Thymus (tissue), 11 donors: ENCODE measurements at regions not wholly inside any gene's neighbourhood (a gene's known extent, or its start where the extent isn't known, plus 50 kb on each side); places are given as distances from the start of the nearest gene placed in this dataset.
"Not testable (repeated sequence)": the region's sequence is repeated elsewhere in the genome, so short reads cannot be mapped to it uniquely, and the experiment has no call there.

Source experiments
- DNase-seq, 9 donors: peaks; one replicate each; pipeline ENCODE4 v3.0.0-alpha.2; 2013; ENCODE audit warnings: low spot score in 9 of 9, low read depth in 6 of 9, missing footprints in 1 of 9
- H3K27ac ChIP-seq, 2 donors: one replicate each; pipeline ENCODE4 v1.5.1; 2013; ENCODE audit warnings: control low read depth in 1 of 2, low read depth in 1 of 2, low read length in 1 of 2, mild to moderate bottlenecking in 1 of 2, moderate library complexity in 1 of 2
- H3K27me3 ChIP-seq, 2 donors: one replicate each; pipeline ENCODE4 v1.5.1; 2013; ENCODE audit warnings: low read length in 1 of 2; ENCODE audit not compliant: control insufficient read depth in 2 of 2, insufficient read depth in 1 of 2
- H3K36me3 ChIP-seq, 2 donors: one replicate each; pipeline ENCODE4 v1.5.1; 2013; ENCODE audit warnings: low read length in 1 of 2, mild to moderate bottlenecking in 1 of 2, moderate library complexity in 1 of 2; ENCODE audit not compliant: control insufficient read depth in 2 of 2, insufficient read depth in 2 of 2
- H3K4me1 ChIP-seq, 2 donors: one replicate each; pipeline ENCODE4 v1.5.1; 2013; ENCODE audit warnings: low read length in 2 of 2; ENCODE audit not compliant: control insufficient read depth in 2 of 2, insufficient read depth in 2 of 2
- H3K4me3 ChIP-seq, 2 donors: one replicate each; pipeline ENCODE4 v1.5.1; 2013; ENCODE audit warnings: low read length in 2 of 2, control low read depth in 1 of 2, mild to moderate bottlenecking in 1 of 2
- H3K9me3 ChIP-seq, 2 donors: one replicate each; pipeline ENCODE4 v1.5.1; 2013; ENCODE audit warnings: low read length in 1 of 2, mild to moderate bottlenecking in 1 of 2; ENCODE audit not compliant: control insufficient read depth in 2 of 2, insufficient read depth in 1 of 2
- WGBS: extraction: QIAGEN DNeasy Blood & Tissue Kit; methylation state at CpG from one replicate; pipeline ENCODE4 v1.1.7; 2013; 5-methylcytosine and 5-hydroxymethylcytosine counted together
- donor health status: healthy.

- Histone ChIP-seq H3K4me3 (no peak overlapping the region), H3K36me3 (no peaks in the 10 kb centered on the region), H3K9me3 (no peaks in the 10 kb centered on the region), H3K27ac (no peak overlapping the region), H3K27me3 (no peaks in the 10 kb centered on the region), H3K4me1 (no peaks in the 10 kb centered on the region)
- no peak for DNase-seq
- 96% methylated on average over 3 of the region's 3 CpGs for WGBS
These were observed 144.7 kb downstream of the COPS8 start for GRCh38 chr2:237230355-237230754.

DNA sequence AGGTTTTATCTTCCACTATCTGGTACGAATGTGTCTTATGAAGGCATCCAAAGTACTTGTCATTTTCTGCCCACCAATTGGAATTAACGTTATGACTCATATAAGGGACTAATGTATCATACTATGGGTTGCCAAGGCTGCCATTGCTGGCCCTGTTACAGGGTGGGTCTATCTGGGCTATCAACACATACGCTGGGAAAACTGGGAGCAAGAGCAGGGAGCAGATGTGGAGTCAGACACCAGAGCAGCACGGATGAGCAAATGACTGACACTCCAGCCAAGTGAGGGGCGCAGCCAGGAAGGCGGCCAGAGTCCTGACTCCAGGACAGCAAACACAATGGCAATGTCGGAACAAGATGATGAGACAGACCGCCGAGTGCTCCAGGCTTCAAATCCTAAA is 145.9 kb downstream of the COPS8 start:
- DNase-seq, result no peak
- Histone ChIP-seq H3K36me3 (no peaks in the 10 kb centered on the region), H3K9me3 (no peaks in the 10 kb centered on the region), H3K27me3 (no peaks in the 10 kb centered on the region), H3K4me1 (no peaks in the 10 kb centered on the region), H3K27ac (no peak overlapping the region), H3K4me3 (no peak overlapping the region)
- WGBS, result 93% methylated on average over 9 of the region's 9 CpGs

- Histone ChIP-seq H3K9me3 (no peaks in the 10 kb centered on the region), H3K4me3 (no peak overlapping the region), H3K4me1 (no peaks in the 10 kb centered on the region), H3K27ac (no peak overlapping the region), H3K27me3 (no peaks in the 10 kb centered on the region), H3K36me3 (no peaks in the 10 kb centered on the region)
- DNase-seq, result no peak
These were observed 146.5 kb downstream of the COPS8 start for GRCh38 chr2:237232166-237232565.

DNA sequence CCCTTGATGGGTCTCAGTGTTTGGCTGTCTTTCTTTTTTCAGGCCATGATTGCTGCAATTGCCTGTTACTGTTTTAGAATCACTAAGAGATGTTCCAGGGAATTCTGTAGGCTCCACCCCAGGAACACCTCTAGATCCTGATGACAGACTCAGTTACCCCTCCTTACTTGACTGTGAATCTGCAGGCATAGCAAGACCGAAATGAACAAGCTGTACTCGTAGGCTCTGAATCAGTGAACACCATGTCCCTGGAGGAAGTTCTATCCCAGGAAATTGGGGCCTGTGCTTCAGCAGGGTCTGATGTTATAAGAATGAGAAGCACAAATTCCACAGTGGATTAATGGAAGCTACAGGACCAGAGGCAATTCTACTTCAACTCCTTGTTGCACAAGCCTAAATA is 148.6 kb downstream of the COPS8 start:
- 94% methylated on average over 2 of the region's 2 CpGs for WGBS
- no peak for DNase-seq
- Histone ChIP-seq H3K9me3 (no peaks in the 10 kb centered on the region), H3K36me3 (no peaks in the 10 kb centered on the region), H3K4me3 (no peak overlapping the region), H3K4me1 (no peaks in the 10 kb centered on the region), H3K27ac (no peak overlapping the region), H3K27me3 (no peaks in the 10 kb centered on the region)

GRCh38 chr2:237235383-237236095 is 149.8 kb downstream of the COPS8 start:
- Histone ChIP-seq H3K4me3 (no peak overlapping the region), H3K27ac (no peak overlapping the region), H3K9me3 (no peaks in the 10 kb centered on the region), H3K27me3 (no peaks in the 10 kb centered on the region), H3K36me3 (no peaks in the 10 kb centered on the region), H3K4me1 (no peaks in the 10 kb centered on the region)
- no peak for DNase-seq
- WGBS, result 95% methylated on average over 6 of the region's 6 CpGs

DNA sequence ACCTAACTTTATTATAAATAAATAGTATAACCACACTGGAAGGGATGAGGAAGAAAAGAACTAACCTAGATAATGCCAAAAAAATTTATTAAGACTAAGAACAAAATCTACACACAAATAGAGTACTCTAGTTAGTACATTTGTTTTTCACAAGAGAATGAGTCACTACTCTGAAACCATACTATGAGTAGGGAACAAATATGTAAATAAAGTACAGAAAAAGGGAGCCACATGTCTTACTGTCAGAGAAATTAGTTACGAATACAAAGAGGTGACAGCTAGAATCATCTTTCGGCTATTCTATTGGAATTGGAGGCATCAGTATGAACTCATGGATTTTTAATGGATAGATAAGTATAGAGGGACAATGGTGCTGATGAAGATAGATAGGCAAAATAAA is 150.5 kb downstream of the COPS8 start:
- Histone ChIP-seq H3K9me3 (no peaks in the 10 kb centered on the region), H3K4me1 (no peaks in the 10 kb centered on the region), H3K4me3 (no peak overlapping the region), H3K27ac (no peak overlapping the region), H3K36me3 (no peaks in the 10 kb centered on the region), H3K27me3 (no peaks in the 10 kb centered on the region)
- 97% methylated on average over 2 of the region's 2 CpGs for WGBS
- no peak for DNase-seq

DNA sequence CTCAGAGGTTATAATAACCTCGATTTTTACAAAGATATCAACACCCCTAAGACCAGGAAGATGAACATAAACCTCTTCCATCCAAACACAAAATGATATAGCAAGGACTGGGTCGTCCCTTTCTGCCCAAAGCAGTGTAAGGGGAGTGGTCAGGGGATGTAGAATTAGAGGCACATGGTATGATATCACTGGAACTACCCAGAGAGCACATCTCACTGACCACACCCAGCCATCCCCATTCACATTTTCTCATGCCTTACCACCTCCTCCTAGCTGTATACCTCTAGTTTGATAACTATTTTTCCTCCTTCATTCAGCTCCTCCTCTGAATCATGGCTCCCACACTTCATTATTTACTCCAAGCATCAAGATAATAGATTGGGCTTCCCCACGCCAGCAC is 152.6 kb downstream of the COPS8 start:
- H3K4me1 ChIP-seq, result no peaks in the 10 kb centered on the region
- H3K27ac ChIP-seq, result no peak overlapping the region
- no peak overlapping the region for H3K4me3 ChIP-seq
- H3K36me3 ChIP-seq, result no peaks in the 10 kb centered on the region
- H3K27me3 ChIP-seq, result no peaks in the 10 kb centered on the region
- WGBS, result 61% methylated on average over 3 of the region's 3 CpGs
- no peak for DNase-seq
- no peaks in the 10 kb centered on the region for H3K9me3 ChIP-seq

GRCh38 chr2:237240252-237240651 is 154.6 kb downstream of the COPS8 start:
- H3K9me3 ChIP-seq, result no peaks in the 10 kb centered on the region
- no peak for DNase-seq
- no peak overlapping the region for H3K27ac ChIP-seq
- H3K4me1 ChIP-seq, result no peaks in the 10 kb centered on the region
- WGBS, result 95% methylated on average over 5 of the region's 5 CpGs
- H3K27me3 ChIP-seq, result no peaks in the 10 kb centered on the region
- H3K4me3 ChIP-seq, result no peak overlapping the region
- H3K36me3 ChIP-seq, result no peaks in the 10 kb centered on the region

DNA sequence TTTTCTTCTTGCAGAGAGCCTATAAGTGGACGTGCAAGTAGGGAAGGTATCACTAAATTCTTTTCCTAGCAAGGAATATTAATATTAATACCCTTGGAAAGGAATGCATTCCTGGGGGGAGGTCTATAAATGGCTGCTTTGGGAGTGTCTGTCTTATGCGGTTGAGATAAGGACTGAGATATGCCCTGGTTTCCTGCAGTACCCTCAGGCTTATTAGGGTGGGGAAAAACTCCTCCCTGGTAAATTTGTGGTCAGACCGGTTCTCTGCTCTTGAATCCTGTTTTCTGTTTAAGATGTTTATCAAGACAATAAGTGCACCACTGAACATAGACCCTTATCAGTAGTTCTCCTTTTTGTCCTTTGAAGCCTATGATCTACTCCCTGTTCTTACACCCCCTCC is 155.2 kb downstream of the COPS8 start:
- H3K4me3 ChIP-seq, H3K4me1 ChIP-seq, DNase-seq, H3K27ac ChIP-seq, H3K27me3 ChIP-seq, H3K9me3 ChIP-seq, H3K36me3 ChIP-seq: not testable (repeated sequence)
- WGBS, result 91% methylated on average over 3 of the region's 3 CpGs
